ENCODE measurements at regions not wholly inside any gene's neighbourhood (a gene's known extent, or its start where the extent isn't known, plus 50 kb on each side); places are given as distances from the start of the nearest gene placed in this dataset.
"Not testable (repeated sequence)": the region's sequence is repeated elsewhere in the genome, so short reads cannot be mapped to it uniquely, and the experiment has no call there.

- DNase-seq = no peak
These were observed 191.9 kb downstream of the C9orf50 start for GRCh38 chr9:129428864-129429577.

GRCh38 chr9:129427149-129427548 lies 193.8 kb downstream of the C9orf50 start:
- DNase-seq = no peak

DNA sequence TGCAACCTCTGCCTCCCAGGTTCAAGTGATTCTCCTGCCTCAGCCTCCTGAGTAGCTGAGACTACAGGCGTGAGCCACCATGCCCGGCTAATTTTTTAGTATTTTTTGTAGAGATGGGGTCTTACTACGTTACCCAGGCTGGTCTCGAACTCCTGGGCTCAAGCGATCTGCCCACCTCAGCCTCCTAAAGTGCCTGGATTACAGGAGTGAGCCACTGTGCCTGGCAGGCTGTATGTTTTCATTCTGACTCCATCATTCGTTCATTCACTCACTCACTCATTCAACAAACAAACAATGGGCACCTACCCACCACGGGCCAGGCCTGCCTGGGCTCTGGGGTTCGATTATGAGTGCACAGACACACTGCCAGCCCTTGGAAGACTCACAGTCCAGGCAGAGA lies 197.1 kb downstream of the C9orf50 start:
- DNase-seq = not testable (repeated sequence)

DNA sequence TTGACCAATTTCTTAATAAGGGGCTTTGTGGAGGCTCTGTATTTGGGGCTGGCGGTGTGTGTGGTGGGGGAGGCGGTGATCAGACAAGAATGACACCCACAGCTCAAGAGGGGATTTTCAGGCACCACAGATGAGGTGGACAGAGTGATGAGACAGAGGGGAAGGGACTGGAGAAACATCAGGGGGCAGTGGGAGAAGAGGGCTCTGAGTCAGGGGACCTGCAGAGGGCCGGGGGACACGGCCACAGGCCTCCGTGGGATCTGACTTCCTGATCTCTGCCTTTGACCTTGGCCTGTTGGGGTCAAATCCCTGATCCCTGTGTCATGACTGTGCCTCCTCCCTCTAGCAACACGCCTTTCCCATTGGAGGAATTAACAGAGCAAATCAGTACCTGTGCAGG lies 197.7 kb downstream of the C9orf50 start:
- no peak for DNase-seq

DNA sequence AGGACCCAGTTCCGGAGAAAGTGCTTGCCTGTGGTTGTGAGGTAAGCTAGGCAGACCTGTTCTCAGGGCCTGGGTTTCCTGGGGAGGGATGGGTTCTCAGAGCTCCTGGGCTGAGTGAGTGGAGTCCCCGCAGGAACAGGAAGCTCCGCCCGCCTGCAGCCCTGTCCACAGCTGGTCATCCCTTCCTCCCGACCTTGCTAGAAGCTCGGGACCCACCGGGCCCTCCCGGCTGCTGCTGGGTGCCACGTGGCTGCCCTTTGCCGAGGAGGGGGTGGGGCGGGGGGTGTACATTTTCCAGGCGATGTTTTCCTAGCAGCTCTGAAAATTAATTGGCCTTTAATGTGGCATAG lies 198.1 kb downstream of the C9orf50 start:
- DNase-seq = no peak

DNA sequence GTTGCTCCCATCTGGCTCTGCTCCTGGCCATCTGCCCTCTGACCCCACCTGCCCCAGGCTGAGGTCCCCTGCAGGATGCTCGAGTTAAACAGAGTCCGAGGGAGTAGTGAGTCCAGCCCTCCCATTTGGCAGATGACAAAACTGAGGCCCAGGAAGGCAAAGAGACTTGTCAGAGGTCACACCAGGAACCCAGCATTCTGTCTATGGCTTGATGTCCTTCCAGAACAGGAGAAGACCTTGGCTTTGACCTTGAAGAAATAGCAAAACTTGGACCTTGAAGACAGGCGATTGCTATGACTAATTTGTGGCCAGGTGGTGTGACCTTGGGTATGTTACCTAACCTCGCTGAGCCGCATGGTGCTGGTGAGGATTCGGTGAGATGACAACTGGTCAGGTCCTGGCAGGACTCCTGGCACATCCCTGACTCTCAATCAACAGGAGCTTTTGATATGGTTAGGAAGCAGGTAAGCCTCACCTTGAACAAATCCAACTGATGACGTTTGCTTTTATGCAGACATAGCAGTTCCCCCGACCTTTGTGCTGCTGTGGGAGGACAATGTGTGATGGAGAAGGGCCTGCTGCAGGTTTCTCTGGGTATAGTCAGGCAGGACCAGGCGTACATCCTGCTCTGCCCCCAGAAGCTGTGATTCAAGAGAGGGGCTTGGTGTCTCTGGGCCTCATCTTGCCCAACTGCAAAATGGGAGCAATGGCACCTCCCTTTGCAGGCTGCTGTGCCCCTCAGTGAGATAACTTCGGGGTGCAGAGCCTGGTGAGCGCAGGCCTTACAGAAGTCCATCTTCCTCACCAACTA lies 198.7 kb downstream of the C9orf50 start:
- no peak for DNase-seq

- DNase-seq = no peak
These were observed 199.5 kb downstream of the C9orf50 start for GRCh38 chr9:129421371-129421770.

GRCh38 chr9:129420721-129421120 lies 200.2 kb downstream of the C9orf50 start:
- no peak for DNase-seq

DNA sequence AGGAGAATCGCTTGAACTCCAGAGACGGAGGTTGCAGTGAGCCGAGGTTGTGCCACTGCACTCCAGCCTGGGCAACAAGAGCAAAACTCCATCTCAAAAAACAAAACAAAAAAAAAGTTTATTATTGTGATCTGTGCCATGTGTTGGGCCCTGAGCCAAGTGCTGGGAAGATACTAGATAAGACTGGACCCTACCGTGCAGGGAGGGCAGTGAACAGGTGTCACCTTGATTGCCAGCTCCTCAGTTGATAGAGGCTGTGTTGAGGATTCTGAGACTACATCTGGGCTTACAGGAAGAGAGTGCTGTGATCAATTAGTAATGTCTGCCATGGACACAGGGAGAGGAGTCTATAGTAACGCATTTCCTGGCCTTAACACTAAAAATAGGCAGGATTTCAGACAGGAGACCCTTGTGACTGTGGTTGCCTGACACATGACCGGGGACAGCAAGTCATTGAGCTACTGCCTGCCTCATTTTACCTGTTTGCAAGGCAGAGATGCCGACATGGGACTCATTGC lies 201.5 kb downstream of the C9orf50 start:
- DNase-seq = no peak

- DNase-seq = no peak
These were observed 202.4 kb downstream of the C9orf50 start for GRCh38 chr9:129418451-129418850.

- no peak for DNase-seq
These were observed 203.9 kb downstream of the C9orf50 start for GRCh38 chr9:129416821-129417539.

- DNase-seq = no peak
These were observed 204.8 kb downstream of the C9orf50 start for GRCh38 chr9:129415942-129416651.

DNA sequence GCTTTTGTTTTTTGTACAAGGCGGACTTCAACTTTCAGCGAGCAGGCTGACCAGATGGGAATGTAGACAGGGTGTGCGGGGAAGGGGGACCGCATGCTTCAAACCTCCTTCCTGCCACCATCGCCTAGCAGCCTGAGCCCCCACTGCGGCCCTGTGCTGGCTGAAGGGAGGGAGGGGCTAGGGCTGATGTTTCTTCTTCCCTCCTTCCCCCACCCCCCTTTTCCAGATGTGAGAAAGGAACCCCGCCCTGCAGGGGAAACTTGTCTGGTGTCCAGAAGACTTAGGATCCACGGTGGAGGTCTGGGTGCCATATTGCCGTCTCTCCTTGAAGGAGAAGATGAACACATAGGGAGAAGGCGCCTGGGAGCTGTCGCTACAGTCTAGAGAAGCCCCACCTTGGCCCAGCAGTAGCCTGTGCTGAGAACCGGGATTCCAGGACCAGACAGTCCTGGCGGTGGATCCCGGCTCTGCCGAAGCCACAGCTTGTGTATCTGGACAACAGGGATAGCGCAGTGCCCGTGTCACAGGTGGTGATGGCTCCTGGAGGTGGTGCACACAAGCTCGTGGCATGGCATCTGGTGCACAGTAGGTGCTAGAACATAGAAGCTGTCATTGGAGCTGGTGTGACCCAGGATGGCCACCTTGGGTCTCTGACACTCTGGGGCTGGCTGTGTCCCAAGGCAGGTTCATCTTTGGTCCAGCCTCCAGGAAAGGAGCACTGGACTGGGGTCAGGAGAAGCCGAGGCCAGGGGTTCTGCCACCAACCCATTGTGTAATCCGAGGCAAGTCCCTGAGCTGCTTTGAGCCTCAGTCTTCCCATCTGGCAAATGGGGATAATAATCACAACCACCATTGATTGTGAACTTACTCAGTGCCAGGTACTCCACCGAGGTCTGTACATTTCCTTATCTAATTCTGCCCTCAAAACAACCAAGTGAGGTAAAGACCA lies 205.6 kb downstream of the C9orf50 start:
- DNase-seq = no peak

GRCh38 chr9:129414377-129414992 lies 206.4 kb downstream of the C9orf50 start:
- no peak for DNase-seq

DNA sequence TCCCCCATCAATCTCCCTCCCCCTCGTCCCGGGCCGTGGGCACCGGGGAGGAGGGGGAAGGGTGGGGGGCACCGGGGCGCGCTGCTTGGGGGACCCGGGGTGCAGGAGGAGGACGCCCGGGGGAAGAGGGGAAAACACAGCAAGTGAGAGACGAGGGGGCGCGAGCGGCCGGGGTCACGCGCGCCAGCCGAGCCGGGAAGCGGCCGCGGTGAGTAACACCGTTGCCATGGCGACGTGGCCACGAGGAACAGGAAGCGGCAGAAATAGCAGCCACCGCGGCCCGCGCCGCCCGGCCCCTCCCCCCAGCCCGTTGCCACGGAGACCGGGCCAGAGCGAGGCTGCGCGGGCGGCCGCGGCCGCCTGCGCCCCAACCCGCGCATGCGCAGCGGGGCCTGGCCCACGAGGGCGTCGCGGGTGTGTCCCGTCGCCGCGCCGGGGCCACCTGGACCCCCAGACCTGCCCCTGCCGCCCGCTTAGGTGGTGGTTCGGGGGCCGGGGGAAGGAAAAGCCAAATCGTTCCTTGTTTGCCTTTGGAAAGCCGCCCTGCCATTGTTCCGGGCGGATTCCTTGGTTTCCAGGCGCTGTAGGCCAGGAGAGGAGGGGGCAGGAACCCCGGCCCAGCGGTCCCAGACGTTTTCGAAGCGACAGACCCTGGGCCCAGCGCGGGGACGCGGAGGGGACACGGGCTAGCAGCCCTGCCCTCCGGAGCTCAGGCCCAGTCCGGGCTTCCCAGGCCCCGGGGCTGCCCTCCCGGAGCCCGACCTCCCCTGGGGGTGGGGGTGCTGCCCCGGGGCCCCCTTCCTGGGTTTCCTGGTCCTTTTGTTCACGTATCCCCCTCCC lies 207.1 kb downstream of the C9orf50 start:
- peak; percentile 93 for DNase-seq

DNA sequence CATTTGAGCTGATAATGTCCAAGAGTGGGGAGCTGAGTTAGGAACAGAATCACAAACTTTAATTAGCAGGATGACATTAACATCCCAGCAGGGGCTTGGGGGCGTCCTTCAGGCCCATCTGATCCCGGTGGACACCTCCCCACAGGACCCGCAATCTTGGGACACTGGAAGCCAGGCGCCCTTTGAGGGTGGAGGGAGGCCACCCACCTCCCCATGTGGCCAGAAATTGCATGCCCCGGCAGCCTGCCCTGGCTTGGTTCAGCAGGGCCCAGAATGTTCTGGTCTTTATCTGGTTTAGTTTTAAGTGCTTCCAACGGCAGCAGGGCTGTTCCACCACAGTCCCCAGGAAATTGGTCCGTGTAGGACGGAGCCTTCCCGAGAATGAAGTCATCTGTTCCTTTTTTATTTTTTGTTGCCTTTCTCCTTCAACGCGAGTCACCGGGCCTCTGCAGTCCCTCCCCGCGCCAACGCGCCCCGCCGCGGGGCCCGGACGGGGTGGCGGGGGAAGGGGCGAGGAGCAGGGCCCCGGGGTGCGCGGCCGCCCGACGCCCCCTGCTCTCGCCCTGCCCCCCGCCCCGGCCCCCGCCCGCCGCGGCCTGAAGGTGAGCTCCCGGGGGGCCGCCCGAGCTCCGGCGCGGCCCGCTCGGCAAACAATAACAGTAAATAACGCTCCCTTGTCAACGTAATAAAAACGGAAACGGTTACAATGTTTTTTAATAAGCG lies 207.9 kb downstream of the C9orf50 start:
- DNase-seq = no peak

DNA sequence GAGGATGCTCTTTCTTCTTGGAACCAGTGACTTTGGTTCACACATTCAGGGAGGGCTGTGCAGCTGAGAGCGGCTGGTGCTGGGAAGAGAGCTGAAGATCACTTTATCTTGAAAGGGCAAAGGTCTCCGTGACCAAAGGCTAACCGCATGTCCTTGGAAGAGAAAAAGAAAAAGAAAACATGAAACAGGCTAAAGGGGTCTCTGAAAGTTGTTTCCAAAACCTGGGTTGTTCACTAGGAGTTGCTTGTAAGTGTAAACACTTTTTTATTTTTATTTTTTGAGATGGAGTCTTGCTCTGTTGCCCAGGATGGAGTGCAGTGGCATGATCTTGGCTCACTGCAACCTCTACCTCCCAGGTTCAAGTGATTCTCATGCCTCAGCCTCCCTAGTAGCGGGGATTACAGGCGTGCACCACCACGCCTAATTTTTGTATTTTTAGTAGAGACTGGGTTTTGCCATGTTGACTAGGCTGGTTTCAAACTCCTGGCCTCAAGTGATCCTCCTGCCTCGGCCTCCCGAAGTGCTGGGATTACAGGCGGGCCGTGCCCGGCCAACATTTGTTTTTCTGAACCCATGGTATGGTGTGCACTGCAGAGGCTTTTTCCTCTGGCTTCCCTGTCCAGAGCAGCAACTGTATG lies 208.6 kb downstream of the C9orf50 start:
- DNase-seq = not testable (repeated sequence)

GRCh38 chr9:129411501-129412175 lies 209.3 kb downstream of the C9orf50 start:
- DNase-seq = no peak
